ENCODE measurements at regions not wholly inside any gene's neighbourhood (a gene's known extent, or its start where the extent isn't known, plus 50 kb on each side); places are given as distances from the start of the nearest gene placed in this dataset.

- ATAC-seq (ENCODE audit: poor library complexity) = no peak
- Histone ChIP-seq H3K4me3 (ENCODE audit: low read length) (no peak overlapping the region), H3K4me1 (ENCODE audit: insufficient read depth, low read length) (peaks cover 4% of the 10 kb centered on the region), H3K27ac (ENCODE audit: low read depth in 1 of 2, low read length in 2 of 2) (no peak overlapping the region), H3K27me3 (ENCODE audit: control insufficient read depth in 1 of 2, insufficient read depth in 2 of 2, low read length in 2 of 2) (no peaks in the 10 kb centered on the region), H3K9me3 (ENCODE audit: control insufficient read depth in 1 of 2, insufficient read depth in 1 of 2, low read length in 2 of 2) (peaks cover 4 to 10% of the 10 kb centered on the region in 2 experiments), H3K36me3 (ENCODE audit: insufficient read depth, low read length) (peaks cover 8% of the 10 kb centered on the region)
- no peak for TF ChIP-seq CTCF (IDR thresholded peaks at IDR 0.05)
- Mint-ChIP-seq H3K27me3 (no peaks in the 10 kb centered on the region), H3K4me1 (ENCODE audit: low read depth) (no peaks in the 10 kb centered on the region), H3K9me3 (peaks cover 4% of the 10 kb centered on the region), H3K4me3 (no peak overlapping the region), H3K27ac (no peak overlapping the region), H3K36me3 (ENCODE audit: low read depth) (no peaks in the 10 kb centered on the region)
- ChIA-PET POLR2A (no interaction called here), CTCF (no interaction called here)
- DNase-seq = no peak
- intact Hi-C loops (cut with DNase I, micrococcal nuclease) = no loop called here
Measured at GRCh38 chr10:5268743-5269142, 72.1 kb downstream of the AKR1C4 start.

- no peaks in the 10 kb centered on the region for H3K27me3 ChIP-seq (ENCODE audit: control insufficient read depth in 1 of 2, insufficient read depth in 2 of 2, low read length in 2 of 2)
- H3K4me3 ChIP-seq (ENCODE audit: low read length) = no peak overlapping the region
- H3K27ac Mint-ChIP-seq = no peak overlapping the region
- CTCF ChIA-PET = no interaction called here
- H3K27me3 Mint-ChIP-seq = no peaks in the 10 kb centered on the region
- H3K4me3 Mint-ChIP-seq = no peak overlapping the region
- TF ChIP-seq CTCF (IDR thresholded peaks at IDR 0.05) = no peak
- no peak for ATAC-seq (ENCODE audit: poor library complexity)
- H3K4me1 ChIP-seq (ENCODE audit: insufficient read depth, low read length) = peaks cover 4% of the 10 kb centered on the region
- no peak overlapping the region for H3K27ac ChIP-seq (ENCODE audit: low read depth in 1 of 2, low read length in 2 of 2)
- no peaks in the 10 kb centered on the region for H3K36me3 Mint-ChIP-seq (ENCODE audit: low read depth)
- H3K9me3 Mint-ChIP-seq = peaks cover 4% of the 10 kb centered on the region
- POLR2A ChIA-PET = no interaction called here
- peaks cover 3 to 4% of the 10 kb centered on the region in 2 experiments for H3K9me3 ChIP-seq (ENCODE audit: control insufficient read depth in 1 of 2, insufficient read depth in 1 of 2, low read length in 2 of 2)
- H3K4me1 Mint-ChIP-seq (ENCODE audit: low read depth) = no peaks in the 10 kb centered on the region
- DNase-seq = no peak
- H3K36me3 ChIP-seq (ENCODE audit: insufficient read depth, low read length) = peaks cover 8% of the 10 kb centered on the region
- intact Hi-C loops (cut with DNase I, micrococcal nuclease) = no loop called here
Measured at GRCh38 chr10:5269791-5270190, 73.2 kb downstream of the AKR1C4 start.

GRCh38 chr10:5271526-5271925, 74.9 kb downstream of the AKR1C4 start:
- TF ChIP-seq CTCF (IDR thresholded peaks at IDR 0.05) = no peak
- H3K27ac ChIP-seq (ENCODE audit: low read depth in 1 of 2, low read length in 2 of 2) = no peak overlapping the region
- Mint-ChIP-seq H3K4me3 (no peak overlapping the region), H3K27ac (no peak overlapping the region), H3K4me1 (ENCODE audit: low read depth) (no peaks in the 10 kb centered on the region), H3K9me3 (peaks cover 4% of the 10 kb centered on the region), H3K27me3 (no peaks in the 10 kb centered on the region), H3K36me3 (ENCODE audit: low read depth) (no peaks in the 10 kb centered on the region)
- intact Hi-C loops (cut with DNase I, micrococcal nuclease) = no loop called here
- ChIA-PET POLR2A (no interaction called here), CTCF (interaction anchor here (1.0 to 1.5 kb wide), 2 partner anchors 12 to 13 kb away, joined by 3 to 4 read pairs; no protein-coding TSS in a partner anchor)
- H3K4me3 ChIP-seq (ENCODE audit: low read length) = no peak overlapping the region
- peaks cover 4% of the 10 kb centered on the region for H3K4me1 ChIP-seq (ENCODE audit: insufficient read depth, low read length)
- peaks cover under 1% of the 10 kb centered on the region in 2 experiments for H3K9me3 ChIP-seq (ENCODE audit: control insufficient read depth in 1 of 2, insufficient read depth in 1 of 2, low read length in 2 of 2)
- no peak for ATAC-seq (ENCODE audit: poor library complexity)
- H3K36me3 ChIP-seq (ENCODE audit: insufficient read depth, low read length) = peaks cover 2% of the 10 kb centered on the region
- H3K27me3 ChIP-seq (ENCODE audit: control insufficient read depth in 1 of 2, insufficient read depth in 2 of 2, low read length in 2 of 2) = no peaks in the 10 kb centered on the region
- DNase-seq = no peak

Data from CD4-positive, alpha-beta T cell (primary cell).